Kidney epithelial cell (primary cell): ENCODE measurements at regions not wholly inside any gene's neighbourhood (a gene's known extent, or its start where the extent isn't known, plus 50 kb on each side); places are given as distances from the start of the nearest gene placed in this dataset.
"Not testable (repeated sequence)": the region's sequence is repeated elsewhere in the genome, so short reads cannot be mapped to it uniquely, and the experiment has no call there.

Experiments used
- DNase-seq: peaks from one replicate; pipeline ENCODE4 v3.0.0-alpha.2; 2010; ENCODE audit warnings: low read depth
- H3K27me3 ChIP-seq: 2 replicates; pipeline ENCODE4 v1.6.0; 2011; ENCODE audit warnings: low read length; ENCODE audit not compliant: control insufficient read depth, insufficient read depth
- H3K36me3 ChIP-seq: 2 replicates; pipeline ENCODE4 v1.5.1; 2011; ENCODE audit warnings: low read length; ENCODE audit not compliant: control insufficient read depth, insufficient read depth
- H3K4me3 ChIP-seq: 2 replicates; pipeline ENCODE4 v1.5.1; 2011; ENCODE audit warnings: low read depth, mild to moderate bottlenecking, control low read depth, low read length
- CTCF ChIP-seq: IDR thresholded peaks from 2 replicates; pipeline ENCODE4 v1.5.1; 2011; ENCODE audit warnings: mild to moderate bottlenecking, moderate library complexity, low read length, control low read depth, inconsistent platforms; ENCODE audit not compliant: insufficient read depth, poor library complexity, severe bottlenecking

- TF ChIP-seq CTCF, result no peak
These were observed 876.8 kb downstream of the SLC6A15 start for GRCh38 chr12:84035766-84036165.

GRCh38 chr12:84034871-84035270 lies 877.7 kb downstream of the SLC6A15 start:
- Histone ChIP-seq H3K27me3 (no peaks in the 10 kb centered on the region), H3K4me3 (no peak overlapping the region), H3K36me3 (no peaks in the 10 kb centered on the region)
- TF ChIP-seq CTCF, result no peak
- no peak for DNase-seq

More at GRCh38 chr12:84035766-84036165, 876.8 kb downstream of the SLC6A15 start:
- Histone ChIP-seq H3K4me3 (no peak overlapping the region), H3K36me3 (no peaks in the 10 kb centered on the region), H3K27me3 (no peaks in the 10 kb centered on the region)
- DNase-seq, result no peak

GRCh38 chr12:84033162-84033561 lies 879.4 kb downstream of the SLC6A15 start:
- Histone ChIP-seq H3K36me3 (no peaks in the 10 kb centered on the region), H3K27me3 (no peaks in the 10 kb centered on the region), H3K4me3 (no peak overlapping the region)
- DNase-seq, result no peak
- TF ChIP-seq CTCF, result no peak

GRCh38 chr12:84018556-84019179 lies 893.9 kb downstream of the SLC6A15 start:
- not testable (repeated sequence) for H3K4me3 ChIP-seq, DNase-seq, H3K27me3 ChIP-seq, H3K36me3 ChIP-seq

GRCh38 chr12:84016956-84017355 lies 895.6 kb downstream of the SLC6A15 start:
- no peak for DNase-seq
- H3K36me3 ChIP-seq, result no peaks in the 10 kb centered on the region
- no peak overlapping the region for H3K4me3 ChIP-seq
- H3K27me3 ChIP-seq, result no peaks in the 10 kb centered on the region
- no peak for TF ChIP-seq CTCF

- H3K27me3 ChIP-seq, result no peaks in the 10 kb centered on the region
- no peak overlapping the region for H3K4me3 ChIP-seq
- DNase-seq, result no peak
- no peak for TF ChIP-seq CTCF
- no peaks in the 10 kb centered on the region for H3K36me3 ChIP-seq
These were observed 915.2 kb downstream of the SLC6A15 start for GRCh38 chr12:83997423-83997822.
